Natural killer cell (primary cell): ENCODE measurements at regions not wholly inside any gene's neighbourhood (a gene's known extent, or its start where the extent isn't known, plus 50 kb on each side); places are given as distances from the start of the nearest gene placed in this dataset.

Experiments used
- ATAC-seq, 3 donors: fragments of 150-1000 bp in 2 of 3; fragments of 200-7000 bp in 1 of 3; cut with Tn5 transposase; 1 replicate in 1 of 3; 2 replicates in 2 of 3; pipeline ENCODE4 v1.10.0; 2021; ENCODE audit warnings: mild to moderate bottlenecking in 2 of 3, moderate library complexity in 2 of 3
- DNase-seq, 2 donors: peaks; one replicate each; pipeline versions ENCODE4 v3.0.0 to v3.0.0-alpha.2; 2013 to 2021; ENCODE audit warnings: mixed read lengths in 1 of 2
- H3K27ac ChIP-seq: one replicate; pipeline ENCODE4 v1.5.1; 2013; ENCODE audit warnings: mild to moderate bottlenecking, low read length
- H3K27me3 ChIP-seq: one replicate; pipeline ENCODE4 v1.6.1; 2013; ENCODE audit warnings: low read length; ENCODE audit not compliant: control insufficient read depth, insufficient read depth
- H3K36me3 ChIP-seq: one replicate; pipeline ENCODE4 v1.6.1; 2013; ENCODE audit warnings: low read length; ENCODE audit not compliant: control insufficient read depth, insufficient read depth
- H3K4me1 ChIP-seq: one replicate; pipeline ENCODE4 v1.6.1; 2013; ENCODE audit warnings: low read length; ENCODE audit not compliant: control insufficient read depth, insufficient read depth
- H3K4me3 ChIP-seq: one replicate; pipeline ENCODE4 v1.5.1; 2013; ENCODE audit warnings: low read length
- H3K9me3 ChIP-seq: one replicate; pipeline ENCODE4 v1.6.1; 2013; ENCODE audit warnings: low read length; ENCODE audit not compliant: control insufficient read depth, insufficient read depth
- H3K27ac Mint-ChIP-seq, 2 donors: one replicate each; pipeline ENCODE4 v1.8.0; 2022; ENCODE audit warnings: mild to moderate bottlenecking in 2 of 2, mixed read lengths in 2 of 2, moderate library complexity in 1 of 2
- H3K27me3 Mint-ChIP-seq, 2 donors: one replicate each; pipeline ENCODE4 v1.8.0; 2022; ENCODE audit warnings: low read depth in 2 of 2, mixed read lengths in 2 of 2
- H3K36me3 Mint-ChIP-seq: one replicate; pipeline ENCODE4 v1.8.0; 2022; ENCODE audit warnings: mixed read lengths
- H3K4me1 Mint-ChIP-seq, 2 donors: one replicate each; pipeline ENCODE4 v1.8.0; 2022; ENCODE audit warnings: mixed read lengths in 2 of 2
- H3K4me3 Mint-ChIP-seq: one replicate; pipeline ENCODE4 v1.8.0; 2022; ENCODE audit warnings: mild to moderate bottlenecking, moderate library complexity, mixed read lengths
- H3K9me3 Mint-ChIP-seq, 2 donors: one replicate each; pipeline ENCODE4 v1.8.0; 2022; ENCODE audit warnings: mixed read lengths in 2 of 2
- CTCF ChIP-seq: fragments of 200-600 bp; IDR thresholded peaks from one replicate; pipeline ENCODE4 v1.8.0; 2022; ENCODE audit warnings: antibody characterized with exemption
- WGBS: methylation state at CpG from one replicate; pipeline ENCODE4 v1.1.7; 2013; ENCODE audit warnings: missing lambda C conversion rate; ENCODE audit not compliant: insufficient coverage; 5-methylcytosine and 5-hydroxymethylcytosine counted together
- intact Hi-C: fragments of 100-400 bp; cut with micrococcal nuclease; formaldehyde crosslinking; loops from one replicate; pipeline ENCODE4 v1.14.2; 2022

DNA sequence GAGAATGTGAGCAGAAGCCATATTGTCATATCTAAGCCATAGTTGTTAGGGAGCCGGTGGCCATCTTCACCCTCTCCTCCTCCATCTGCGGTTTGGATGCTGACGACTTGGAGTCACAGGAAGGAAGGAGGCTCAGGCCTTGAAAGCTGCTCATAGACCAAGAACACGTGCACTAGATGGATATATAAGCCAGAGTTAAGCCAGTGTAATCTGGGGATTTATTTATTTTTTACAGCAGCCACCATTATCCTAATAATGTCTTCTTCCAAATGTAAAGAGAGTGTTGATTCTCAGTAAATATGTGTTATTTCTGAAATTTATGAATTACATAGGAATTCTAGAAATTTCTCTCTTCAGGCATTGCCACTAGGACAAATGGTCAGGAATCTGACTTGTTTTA, 689.9 kb downstream of the QKI start:
- no peak overlapping the region for H3K27ac Mint-ChIP-seq
- peaks cover 14 to 15% of the 10 kb centered on the region in 2 donors for H3K4me1 Mint-ChIP-seq
- no peaks in the 10 kb centered on the region for H3K36me3 ChIP-seq
- H3K4me1 ChIP-seq: peaks cover 9% of the 10 kb centered on the region
- H3K9me3 ChIP-seq: no peaks in the 10 kb centered on the region
- DNase-seq: no peak
- TF ChIP-seq CTCF: no peak
- intact Hi-C loops: loop anchor here (10.0 kb wide), 1 partner anchor 120 kb away; no protein-coding TSS in a partner anchor
- no peaks in the 10 kb centered on the region for H3K36me3 Mint-ChIP-seq
- no peak overlapping the region for H3K4me3 ChIP-seq
- WGBS: 95% methylated on average over 3 of the region's 4 CpGs
- H3K27me3 ChIP-seq: no peaks in the 10 kb centered on the region
- ATAC-seq: no peak
- no peak overlapping the region for H3K4me3 Mint-ChIP-seq
- no peaks in the 10 kb centered on the region for H3K9me3 Mint-ChIP-seq
- peaks cover 12 to 33% of the 10 kb centered on the region in 2 donors for H3K27me3 Mint-ChIP-seq
- H3K27ac ChIP-seq: no peak overlapping the region

GRCh38 chr6:164102693-164103092, 688.2 kb downstream of the QKI start:
- no peaks in the 10 kb centered on the region for H3K36me3 ChIP-seq
- no peak for TF ChIP-seq CTCF
- H3K27me3 ChIP-seq: no peaks in the 10 kb centered on the region
- no peaks in the 10 kb centered on the region for H3K36me3 Mint-ChIP-seq
- no peak for ATAC-seq
- peaks cover 0 to 5% of the 10 kb centered on the region in 2 donors for H3K4me1 Mint-ChIP-seq
- H3K27ac Mint-ChIP-seq: no peak overlapping the region
- 71% methylated on average over 3 of the region's 4 CpGs for WGBS
- DNase-seq: no peak
- no peaks in the 10 kb centered on the region for H3K9me3 Mint-ChIP-seq
- H3K27ac ChIP-seq: no peak overlapping the region
- peaks cover 16 to 33% of the 10 kb centered on the region in 2 donors for H3K27me3 Mint-ChIP-seq
- no peaks in the 10 kb centered on the region for H3K4me1 ChIP-seq
- intact Hi-C loops: loop anchor here (10.0 kb wide), 1 partner anchor 118 kb away; no protein-coding TSS in a partner anchor
- H3K4me3 Mint-ChIP-seq: no peak overlapping the region
- no peaks in the 10 kb centered on the region for H3K9me3 ChIP-seq
- H3K4me3 ChIP-seq: no peak overlapping the region

GRCh38 chr6:164101859-164102258, 687.3 kb downstream of the QKI start:
- Mint-ChIP-seq H3K4me3 (no peak overlapping the region), H3K4me1 (peaks cover 0 to 10% of the 10 kb centered on the region in 2 donors), H3K27me3 (peaks cover 16 to 25% of the 10 kb centered on the region in 2 donors), H3K9me3 (no peaks in the 10 kb centered on the region), H3K27ac (no peak overlapping the region), H3K36me3 (no peaks in the 10 kb centered on the region)
- no peak for DNase-seq
- no peaks in the 10 kb centered on the region for H3K27me3 ChIP-seq
- H3K9me3 ChIP-seq: no peaks in the 10 kb centered on the region
- 100% methylated on average over 1 of the region's 2 CpGs for WGBS
- no peak for TF ChIP-seq CTCF
- no peak for ATAC-seq
- H3K36me3 ChIP-seq: no peaks in the 10 kb centered on the region
- no peak overlapping the region for H3K4me3 ChIP-seq
- H3K27ac ChIP-seq: no peak overlapping the region
- intact Hi-C loops: loop anchor here (10.0 kb wide), 1 partner anchor 117 kb away; no protein-coding TSS in a partner anchor
- no peaks in the 10 kb centered on the region for H3K4me1 ChIP-seq

DNA sequence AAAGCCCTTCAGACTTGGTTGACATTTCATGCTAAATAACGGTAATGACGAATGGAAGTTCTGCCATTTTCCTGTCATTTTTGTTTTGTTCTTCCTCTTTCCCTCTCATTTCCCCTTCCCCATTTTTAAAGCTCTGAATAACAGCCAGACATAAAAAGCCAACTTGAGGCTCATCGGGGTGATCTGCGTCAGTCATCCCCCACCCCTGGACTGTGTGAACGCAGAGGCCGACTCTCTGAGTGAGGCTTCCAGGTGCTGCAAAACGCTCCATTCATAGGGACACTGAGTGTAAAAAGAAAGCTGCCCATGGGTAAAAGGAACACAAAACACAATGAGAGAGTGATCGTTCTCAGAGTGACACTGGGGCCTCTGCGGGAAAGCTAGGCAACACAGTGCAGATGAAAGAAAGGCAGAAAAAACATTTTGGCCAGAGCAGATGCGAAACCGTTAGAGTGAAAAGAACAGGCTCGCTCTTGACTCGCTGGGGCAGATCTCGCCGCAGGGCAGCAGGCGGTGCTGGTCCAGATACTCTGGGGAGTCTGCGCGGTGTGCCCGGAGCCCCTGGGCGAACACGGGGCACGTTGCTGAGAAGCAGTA, 684.8 kb downstream of the QKI start:
- Mint-ChIP-seq H3K9me3 (no peaks in the 10 kb centered on the region), H3K27me3 (peaks cover 16 to 25% of the 10 kb centered on the region in 2 donors), H3K4me1 (peaks cover 0 to 10% of the 10 kb centered on the region in 2 donors), H3K4me3 (no peak overlapping the region), H3K27ac (no peak overlapping the region), H3K36me3 (no peaks in the 10 kb centered on the region)
- Histone ChIP-seq H3K36me3 (no peaks in the 10 kb centered on the region), H3K4me1 (no peaks in the 10 kb centered on the region), H3K27me3 (no peaks in the 10 kb centered on the region), H3K27ac (no peak overlapping the region), H3K9me3 (no peaks in the 10 kb centered on the region), H3K4me3 (no peak overlapping the region)
- ATAC-seq: no peak
- no peak for TF ChIP-seq CTCF
- WGBS: 94% methylated on average over 22 of the region's 22 CpGs
- intact Hi-C loops: no loop called here
- no peak for DNase-seq
